Kidney epithelial cell (primary cell): ENCODE measurements at regions not wholly inside any gene's neighbourhood (a gene's known extent, or its start where the extent isn't known, plus 50 kb on each side); places are given as distances from the start of the nearest gene placed in this dataset.
A peak's percentile ranks its signal among the peaks of the same experiment; 100 is the strongest.
"Not testable (repeated sequence)": the region's sequence is repeated elsewhere in the genome, so short reads cannot be mapped to it uniquely, and the experiment has no call there.

Experiments used
- DNase-seq: peaks from one replicate; pipeline ENCODE4 v3.0.0-alpha.2; 2010; ENCODE audit warnings: low read depth
- H3K27me3 ChIP-seq: 2 replicates; pipeline ENCODE4 v1.6.0; 2011; ENCODE audit warnings: low read length; ENCODE audit not compliant: control insufficient read depth, insufficient read depth
- H3K36me3 ChIP-seq: 2 replicates; pipeline ENCODE4 v1.5.1; 2011; ENCODE audit warnings: low read length; ENCODE audit not compliant: control insufficient read depth, insufficient read depth
- H3K4me3 ChIP-seq: 2 replicates; pipeline ENCODE4 v1.5.1; 2011; ENCODE audit warnings: low read depth, mild to moderate bottlenecking, control low read depth, low read length
- TF ChIP-seq, protein P1 (sequence below): IDR thresholded peaks from 2 replicates; pipeline ENCODE4 v1.5.1; 2011; ENCODE audit warnings: mild to moderate bottlenecking, moderate library complexity, low read length, control low read depth, inconsistent platforms; ENCODE audit not compliant: insufficient read depth, poor library complexity, severe bottlenecking

GRCh38 chr11:134944986-134945385, 532.9 kb upstream of the B3GAT1 start:
- TF ChIP-seq, protein P1, sequence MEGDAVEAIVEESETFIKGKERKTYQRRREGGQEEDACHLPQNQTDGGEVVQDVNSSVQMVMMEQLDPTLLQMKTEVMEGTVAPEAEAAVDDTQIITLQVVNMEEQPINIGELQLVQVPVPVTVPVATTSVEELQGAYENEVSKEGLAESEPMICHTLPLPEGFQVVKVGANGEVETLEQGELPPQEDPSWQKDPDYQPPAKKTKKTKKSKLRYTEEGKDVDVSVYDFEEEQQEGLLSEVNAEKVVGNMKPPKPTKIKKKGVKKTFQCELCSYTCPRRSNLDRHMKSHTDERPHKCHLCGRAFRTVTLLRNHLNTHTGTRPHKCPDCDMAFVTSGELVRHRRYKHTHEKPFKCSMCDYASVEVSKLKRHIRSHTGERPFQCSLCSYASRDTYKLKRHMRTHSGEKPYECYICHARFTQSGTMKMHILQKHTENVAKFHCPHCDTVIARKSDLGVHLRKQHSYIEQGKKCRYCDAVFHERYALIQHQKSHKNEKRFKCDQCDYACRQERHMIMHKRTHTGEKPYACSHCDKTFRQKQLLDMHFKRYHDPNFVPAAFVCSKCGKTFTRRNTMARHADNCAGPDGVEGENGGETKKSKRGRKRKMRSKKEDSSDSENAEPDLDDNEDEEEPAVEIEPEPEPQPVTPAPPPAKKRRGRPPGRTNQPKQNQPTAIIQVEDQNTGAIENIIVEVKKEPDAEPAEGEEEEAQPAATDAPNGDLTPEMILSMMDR: no peak
- Histone ChIP-seq H3K4me3 (no peak overlapping the region), H3K36me3 (no peaks in the 10 kb centered on the region), H3K27me3 (no peaks in the 10 kb centered on the region)
- no peak for DNase-seq

GRCh38 chr11:134944131-134944530, 532.1 kb upstream of the B3GAT1 start:
- Histone ChIP-seq H3K27me3 (no peaks in the 10 kb centered on the region), H3K36me3 (no peaks in the 10 kb centered on the region), H3K4me3 (no peak overlapping the region)
- no peak for DNase-seq
- TF ChIP-seq, protein P1: no peak

DNA sequence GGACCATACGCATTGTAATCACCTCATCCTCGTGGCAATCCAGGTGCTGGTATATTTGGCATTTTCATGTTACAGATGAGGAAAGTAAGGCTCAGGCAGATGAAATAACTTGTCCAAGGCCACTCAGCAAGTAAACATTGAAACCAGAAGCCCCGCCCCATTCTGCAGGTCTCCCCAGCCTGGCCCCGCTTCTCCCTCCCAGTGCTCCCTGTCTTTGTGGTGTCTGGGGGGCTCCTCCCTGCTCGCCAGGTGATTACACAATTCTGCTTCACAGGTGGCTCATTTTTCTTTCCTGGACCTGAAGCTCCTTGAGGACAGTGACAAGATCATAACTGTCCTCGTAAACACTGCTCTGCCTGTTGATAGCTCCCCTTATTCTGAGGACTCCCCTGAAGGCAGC, 531.5 kb upstream of the B3GAT1 start:
- TF ChIP-seq, protein P1: no peak
- H3K4me3 ChIP-seq: no peak overlapping the region
- no peak for DNase-seq
- no peaks in the 10 kb centered on the region for H3K27me3 ChIP-seq
- H3K36me3 ChIP-seq: no peaks in the 10 kb centered on the region

- no peak overlapping the region for H3K4me3 ChIP-seq
- H3K36me3 ChIP-seq: no peaks in the 10 kb centered on the region
- no peak for DNase-seq
- TF ChIP-seq, protein P1: no peak
- H3K27me3 ChIP-seq: no peaks in the 10 kb centered on the region
These were observed 530.6 kb upstream of the B3GAT1 start for GRCh38 chr11:134942681-134943080.

DNA sequence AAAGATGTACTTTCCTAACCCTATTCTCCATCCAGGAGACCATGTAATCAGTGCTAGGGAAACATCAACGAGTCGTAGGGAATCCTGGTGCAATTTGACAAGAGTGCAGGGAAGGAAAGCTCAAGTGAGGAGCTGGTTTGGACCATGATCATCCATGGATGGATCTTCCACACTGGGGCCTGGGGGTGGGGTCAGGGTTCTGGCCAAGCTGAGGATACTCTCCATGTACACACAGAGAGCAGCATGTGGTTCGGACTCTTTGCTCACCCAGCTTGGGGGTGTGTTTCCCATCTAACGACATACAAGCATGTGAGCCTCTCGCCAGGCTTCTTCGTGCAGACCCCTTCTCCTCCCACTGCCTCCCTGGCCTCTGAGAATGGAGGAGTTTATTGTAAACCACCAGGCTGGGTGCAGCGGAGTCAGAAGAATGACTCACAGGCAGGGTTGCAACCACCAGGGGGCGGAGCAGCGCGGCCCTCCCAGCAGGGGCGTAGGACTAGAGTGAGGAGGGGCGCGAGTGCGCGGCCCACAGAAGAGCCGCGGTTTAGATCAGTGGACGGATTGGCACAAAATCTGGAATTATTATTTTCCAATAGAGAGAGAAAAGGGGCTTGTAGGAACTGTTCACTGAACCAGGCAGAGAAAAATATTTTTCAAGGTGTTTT, 530.0 kb upstream of the B3GAT1 start:
- H3K36me3 ChIP-seq, H3K4me3 ChIP-seq, DNase-seq, H3K27me3 ChIP-seq: not testable (repeated sequence)
- TF ChIP-seq, protein P1: peak; percentile 42

GRCh38 chr11:134941326-134941725, 529.3 kb upstream of the B3GAT1 start:
- Histone ChIP-seq H3K4me3 (no peak overlapping the region), H3K27me3 (no peaks in the 10 kb centered on the region), H3K36me3 (no peaks in the 10 kb centered on the region)
- no peak for DNase-seq
- TF ChIP-seq, protein P1: no peak
